ENCODE measurements at regions not wholly inside any gene's neighbourhood (a gene's known extent, or its start where the extent isn't known, plus 50 kb on each side); places are given as distances from the start of the nearest gene placed in this dataset.

DNA sequence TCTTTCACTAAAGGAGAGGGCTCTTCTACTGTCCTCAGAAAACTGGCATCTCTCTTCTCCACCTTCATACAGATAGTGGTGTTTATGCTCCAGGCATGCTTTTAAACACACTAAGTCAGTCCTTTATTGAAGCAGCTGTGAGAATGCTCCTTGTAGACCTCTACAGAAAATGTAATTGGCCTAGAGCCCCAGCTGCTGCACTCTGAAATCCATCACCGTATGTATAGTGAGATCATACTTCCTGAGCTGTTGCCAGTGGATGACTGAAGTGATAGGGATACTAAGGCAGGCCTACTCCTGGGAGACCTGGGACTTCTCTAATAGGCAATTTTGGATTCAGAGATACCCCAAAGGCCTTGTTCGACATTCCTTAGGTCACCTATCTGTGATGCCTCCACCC, 535.4 kb downstream of the RPS29 start:
- H3K27me3 Mint-ChIP-seq (ENCODE audit: unreplicated experiment), result no peaks in the 10 kb centered on the region
- no peaks in the 10 kb centered on the region for H3K9me3 Mint-ChIP-seq (ENCODE audit: unreplicated experiment)
- DNase-seq (ENCODE audit: low spot score), result no peak
- no peak for TF ChIP-seq CTCF (IDR thresholded peaks at IDR 0.05; ENCODE audit: unreplicated experiment)
- H3K4me1 Mint-ChIP-seq (ENCODE audit: unreplicated experiment), result no peaks in the 10 kb centered on the region
- H3K36me3 Mint-ChIP-seq (ENCODE audit: low read depth, unreplicated experiment), result no peaks in the 10 kb centered on the region
- no peak overlapping the region for H3K4me3 Mint-ChIP-seq (ENCODE audit: unreplicated experiment)
- no peak overlapping the region for H3K27ac Mint-ChIP-seq (ENCODE audit: unreplicated experiment)

GRCh38 chr14:49049711-49050110, 536.5 kb downstream of the RPS29 start:
- H3K4me3 Mint-ChIP-seq (ENCODE audit: unreplicated experiment), result no peak overlapping the region
- no peak for DNase-seq (ENCODE audit: low spot score)
- H3K27me3 Mint-ChIP-seq (ENCODE audit: unreplicated experiment), result no peaks in the 10 kb centered on the region
- H3K9me3 Mint-ChIP-seq (ENCODE audit: unreplicated experiment), result no peaks in the 10 kb centered on the region
- no peak overlapping the region for H3K27ac Mint-ChIP-seq (ENCODE audit: unreplicated experiment)
- TF ChIP-seq CTCF (IDR thresholded peaks at IDR 0.05; ENCODE audit: unreplicated experiment), result no peak
- H3K36me3 Mint-ChIP-seq (ENCODE audit: low read depth, unreplicated experiment), result no peaks in the 10 kb centered on the region
- no peaks in the 10 kb centered on the region for H3K4me1 Mint-ChIP-seq (ENCODE audit: unreplicated experiment)

- no peak for DNase-seq (ENCODE audit: low spot score)
- H3K36me3 Mint-ChIP-seq (ENCODE audit: low read depth, unreplicated experiment), result no peaks in the 10 kb centered on the region
Measured at GRCh38 chr14:49044981-49045380, 541.2 kb downstream of the RPS29 start.

GRCh38 chr14:49036984-49037516, 549.1 kb downstream of the RPS29 start:
- Mint-ChIP-seq H3K27ac (ENCODE audit: unreplicated experiment) (no peak overlapping the region), H3K36me3 (ENCODE audit: low read depth, unreplicated experiment) (no peaks in the 10 kb centered on the region), H3K4me1 (ENCODE audit: unreplicated experiment) (no peaks in the 10 kb centered on the region), H3K4me3 (ENCODE audit: unreplicated experiment) (no peak overlapping the region), H3K9me3 (ENCODE audit: unreplicated experiment) (no peaks in the 10 kb centered on the region), H3K27me3 (ENCODE audit: unreplicated experiment) (no peaks in the 10 kb centered on the region)
- no peak for DNase-seq (ENCODE audit: low spot score)
- TF ChIP-seq CTCF (IDR thresholded peaks at IDR 0.05; ENCODE audit: unreplicated experiment), result no peak

More at GRCh38 chr14:49044981-49045380, 541.2 kb downstream of the RPS29 start:
- Mint-ChIP-seq H3K27me3 (ENCODE audit: unreplicated experiment) (no peaks in the 10 kb centered on the region), H3K4me1 (ENCODE audit: unreplicated experiment) (no peaks in the 10 kb centered on the region), H3K27ac (ENCODE audit: unreplicated experiment) (no peak overlapping the region), H3K9me3 (ENCODE audit: unreplicated experiment) (no peaks in the 10 kb centered on the region), H3K4me3 (ENCODE audit: unreplicated experiment) (no peak overlapping the region)
- no peak for TF ChIP-seq CTCF (IDR thresholded peaks at IDR 0.05; ENCODE audit: unreplicated experiment)

- no peaks in the 10 kb centered on the region for H3K9me3 Mint-ChIP-seq (ENCODE audit: unreplicated experiment)
- no peak overlapping the region for H3K27ac Mint-ChIP-seq (ENCODE audit: unreplicated experiment)
- DNase-seq (ENCODE audit: low spot score), result no peak
- no peaks in the 10 kb centered on the region for H3K36me3 Mint-ChIP-seq (ENCODE audit: low read depth, unreplicated experiment)
- no peaks in the 10 kb centered on the region for H3K27me3 Mint-ChIP-seq (ENCODE audit: unreplicated experiment)
- TF ChIP-seq CTCF (IDR thresholded peaks at IDR 0.05; ENCODE audit: unreplicated experiment), result no peak
- H3K4me3 Mint-ChIP-seq (ENCODE audit: unreplicated experiment), result no peak overlapping the region
- no peaks in the 10 kb centered on the region for H3K4me1 Mint-ChIP-seq (ENCODE audit: unreplicated experiment)
Measured at GRCh38 chr14:49036266-49036665, 549.9 kb downstream of the RPS29 start.

Measured in endothelial cell (in vitro differentiated cells).